NT2/D1 (cell line): ENCODE measurements at regions not wholly inside any gene's neighbourhood (a gene's known extent, or its start where the extent isn't known, plus 50 kb on each side); places are given as distances from the start of the nearest gene placed in this dataset.

Source experiments
- DNase-seq: peaks from one replicate; pipeline ENCODE4 v3.0.0-alpha.2; 2011; ENCODE audit warnings: low read depth, low spot score
- H3K27me3 ChIP-seq: 2 replicates; pipeline ENCODE4 v1.6.0; 2011; ENCODE audit warnings: mild to moderate bottlenecking; ENCODE audit not compliant: insufficient read length, insufficient read depth
- H3K36me3 ChIP-seq: 2 replicates; pipeline ENCODE4 v1.6.1; 2011; ENCODE audit warnings: mild to moderate bottlenecking, low read length, mixed read lengths; ENCODE audit not compliant: insufficient read depth, insufficient read length
- H3K4me1 ChIP-seq: 2 replicates; pipeline ENCODE4 v1.5.1; 2011; ENCODE audit not compliant: insufficient read depth, insufficient read length
- H3K4me3 ChIP-seq: 2 replicates; pipeline ENCODE4 v1.5.1; 2011; ENCODE audit warnings: low read depth; ENCODE audit not compliant: insufficient read length
- H3K9ac ChIP-seq: 2 replicates; pipeline ENCODE4 v1.6.0; 2011; ENCODE audit warnings: low read depth; ENCODE audit not compliant: insufficient read length
- H3K9me3 ChIP-seq: 2 replicates; pipeline ENCODE4 v1.5.1; 2011; ENCODE audit warnings: mild to moderate bottlenecking, low read length; ENCODE audit not compliant: insufficient read depth
- SUZ12 ChIP-seq: IDR thresholded peaks from 2 replicates; pipeline ENCODE4 v1.6.1; 2011; ENCODE audit not compliant: insufficient read length, insufficient read depth; ENCODE audit errors: extremely low read depth
- YY1 ChIP-seq: IDR thresholded peaks from 2 replicates; pipeline ENCODE4 v1.6.1; 2011; ENCODE audit not compliant: insufficient read length, insufficient read depth
- ZNF274 ChIP-seq: IDR thresholded peaks from 2 replicates; pipeline ENCODE4 v1.6.1; 2011; ENCODE audit warnings: mild to moderate bottlenecking, low read depth, low read length

GRCh38 chr2:175829741-175830140 lies 172.3 kb downstream of the LNPK start:
- DNase-seq = no peak
- Histone ChIP-seq H3K4me1 (peaks cover 4% of the 10 kb centered on the region), H3K27me3 (no peaks in the 10 kb centered on the region), H3K9me3 (0 out of 2 replicates have a peak, but pooled peaks cover 10% of the 10 kb centered on the region), H3K9ac (no peak overlapping the region), H3K36me3 (no peaks in the 10 kb centered on the region), H3K4me3 (no peak overlapping the region)
- TF ChIP-seq YY1 = no peak
- no peak for TF ChIP-seq SUZ12
- TF ChIP-seq ZNF274 = no peak

- no peak for DNase-seq
- Histone ChIP-seq H3K36me3 (no peaks in the 10 kb centered on the region), H3K4me3 (no peak overlapping the region), H3K9ac (no peak overlapping the region), H3K27me3 (no peaks in the 10 kb centered on the region), H3K9me3 (0 out of 2 replicates have a peak, but pooled peaks cover 10% of the 10 kb centered on the region), H3K4me1 (no peaks in the 10 kb centered on the region)
- no peak for TF ChIP-seq ZNF274
- TF ChIP-seq SUZ12 = no peak
- TF ChIP-seq YY1 = no peak
Measured at GRCh38 chr2:175827856-175828255, 174.2 kb downstream of the LNPK start.

- no peak overlapping the region for H3K4me3 ChIP-seq
- no peaks in the 10 kb centered on the region for H3K36me3 ChIP-seq
- no peak for DNase-seq
- no peaks in the 10 kb centered on the region for H3K27me3 ChIP-seq
- H3K4me1 ChIP-seq = no peaks in the 10 kb centered on the region
- no peak for TF ChIP-seq SUZ12
- TF ChIP-seq YY1 = no peak
- no peak for TF ChIP-seq ZNF274
- H3K9me3 ChIP-seq = 0 out of 2 replicates have a peak, but pooled peaks cover 10% of the 10 kb centered on the region
- H3K9ac ChIP-seq = no peak overlapping the region
Measured at GRCh38 chr2:175824243-175824642, 177.8 kb downstream of the LNPK start.

DNA sequence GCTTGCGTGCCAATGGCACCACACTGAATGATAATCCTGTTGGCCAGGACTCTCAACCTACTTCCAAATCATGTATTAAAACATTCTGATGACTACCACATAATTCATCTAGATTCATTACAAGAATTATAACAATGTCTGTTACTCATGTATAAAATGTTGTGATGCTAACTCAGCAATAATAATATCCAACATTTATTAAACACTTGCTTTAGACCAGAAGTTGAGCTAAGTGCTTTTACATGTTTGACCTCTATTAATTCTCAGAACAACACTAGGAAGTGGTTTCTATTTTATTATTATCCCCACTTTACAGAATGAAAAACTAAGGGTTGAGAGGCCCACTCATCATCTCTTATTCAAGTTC lies 178.4 kb downstream of the LNPK start:
- H3K27me3 ChIP-seq = no peaks in the 10 kb centered on the region
- no peak for DNase-seq
- no peaks in the 10 kb centered on the region for H3K36me3 ChIP-seq
- TF ChIP-seq YY1 (no peak), ZNF274 (no peak), SUZ12 (no peak)
- H3K4me1 ChIP-seq = no peaks in the 10 kb centered on the region
- no peak overlapping the region for H3K9ac ChIP-seq
- no peak overlapping the region for H3K4me3 ChIP-seq
- H3K9me3 ChIP-seq = 0 out of 2 replicates have a peak, but pooled peaks cover 10% of the 10 kb centered on the region

- no peaks in the 10 kb centered on the region for H3K4me1 ChIP-seq
- H3K4me3 ChIP-seq = no peak overlapping the region
- peak; percentile 38 for DNase-seq
- no peaks in the 10 kb centered on the region for H3K36me3 ChIP-seq
- 0 out of 2 replicates have a peak, but pooled peaks cover 10% of the 10 kb centered on the region for H3K9me3 ChIP-seq
- no peak overlapping the region for H3K9ac ChIP-seq
- H3K27me3 ChIP-seq = no peaks in the 10 kb centered on the region
- TF ChIP-seq YY1 = no peak
- no peak for TF ChIP-seq SUZ12
- no peak for TF ChIP-seq ZNF274
Measured at GRCh38 chr2:175823002-175823706, 178.9 kb downstream of the LNPK start.

GRCh38 chr2:175817221-175817620 lies 184.8 kb downstream of the LNPK start:
- no peaks in the 10 kb centered on the region for H3K27me3 ChIP-seq
- no peak overlapping the region for H3K4me3 ChIP-seq
- TF ChIP-seq ZNF274 (no peak), SUZ12 (no peak), YY1 (no peak)
- H3K4me1 ChIP-seq = no peaks in the 10 kb centered on the region
- H3K9me3 ChIP-seq = peaks cover 9% of the 10 kb centered on the region
- no peak for DNase-seq
- H3K36me3 ChIP-seq = no peaks in the 10 kb centered on the region
- H3K9ac ChIP-seq = no peak overlapping the region

- TF ChIP-seq YY1 = no peak
- no peak for TF ChIP-seq SUZ12
- TF ChIP-seq ZNF274 = no peak
- Histone ChIP-seq H3K4me3 (no peak overlapping the region), H3K27me3 (no peaks in the 10 kb centered on the region), H3K9me3 (peaks cover 9% of the 10 kb centered on the region), H3K4me1 (no peaks in the 10 kb centered on the region), H3K36me3 (no peaks in the 10 kb centered on the region), H3K9ac (no peak overlapping the region)
- no peak for DNase-seq
Measured at GRCh38 chr2:175815537-175815936, 186.5 kb downstream of the LNPK start.
